GM21360 (cell line): ENCODE measurements at regions not wholly inside any gene's neighbourhood (a gene's known extent, or its start where the extent isn't known, plus 50 kb on each side); places are given as distances from the start of the nearest gene placed in this dataset.
A peak's percentile ranks its signal among the peaks of the same experiment; 100 is the strongest.

Experiments
- ATAC-seq: cut with Tn5 transposase; IDR thresholded peaks from one replicate; pipeline ENCODE4 v1.9.1; 2021; ENCODE audit warnings: mild to moderate bottlenecking, moderate library complexity; ENCODE audit not compliant: unreplicated experiment

DNA sequence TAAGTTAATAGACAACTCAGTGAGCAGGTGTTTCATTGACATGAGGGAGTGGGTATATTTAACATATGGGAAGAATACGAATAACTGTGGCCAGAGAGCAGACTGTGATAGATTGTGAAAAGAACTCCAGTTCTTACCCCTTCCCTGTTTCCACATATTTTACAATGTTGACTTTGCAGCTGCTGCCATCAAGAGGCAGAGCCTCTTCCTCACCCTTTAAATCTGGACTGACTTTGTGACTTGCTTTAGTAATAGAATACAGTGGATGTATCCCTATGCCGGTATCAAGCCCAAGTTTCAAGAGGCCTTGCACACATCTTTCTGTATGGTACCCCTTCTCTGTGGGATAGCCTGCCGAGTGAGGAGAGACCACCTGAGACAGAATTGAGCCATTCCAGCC is 356.7 kb downstream of the ETNK1 start:
- no peak for ATAC-seq

DNA sequence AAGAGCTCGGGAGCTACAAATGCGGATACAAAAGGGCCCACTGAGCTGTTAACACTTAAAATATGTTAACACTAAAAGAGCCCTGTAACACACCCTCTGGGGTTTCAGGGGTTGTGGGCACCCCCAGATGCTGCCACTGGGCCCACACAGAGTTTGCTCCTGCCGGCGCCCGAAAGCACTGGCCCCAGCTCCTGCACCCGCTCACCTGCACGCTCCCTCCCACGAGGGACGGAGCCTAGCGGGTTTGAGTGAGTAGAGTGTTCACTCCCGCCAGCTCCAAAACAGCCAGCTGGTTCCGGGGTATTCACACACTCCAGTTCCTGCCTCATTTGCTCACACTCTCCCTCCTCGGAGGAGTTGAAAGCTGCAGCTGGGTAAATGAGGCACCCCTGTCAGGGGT is 357.7 kb downstream of the ETNK1 start:
- ATAC-seq = no peak

GRCh38 chr12:22986997-22987396 is 362.0 kb downstream of the ETNK1 start:
- no peak for ATAC-seq

- no peak for ATAC-seq
Observed at GRCh38 chr12:22990501-22990900, 365.5 kb downstream of the ETNK1 start.

GRCh38 chr12:22991250-22991844 is 366.4 kb downstream of the ETNK1 start:
- no peak for ATAC-seq

DNA sequence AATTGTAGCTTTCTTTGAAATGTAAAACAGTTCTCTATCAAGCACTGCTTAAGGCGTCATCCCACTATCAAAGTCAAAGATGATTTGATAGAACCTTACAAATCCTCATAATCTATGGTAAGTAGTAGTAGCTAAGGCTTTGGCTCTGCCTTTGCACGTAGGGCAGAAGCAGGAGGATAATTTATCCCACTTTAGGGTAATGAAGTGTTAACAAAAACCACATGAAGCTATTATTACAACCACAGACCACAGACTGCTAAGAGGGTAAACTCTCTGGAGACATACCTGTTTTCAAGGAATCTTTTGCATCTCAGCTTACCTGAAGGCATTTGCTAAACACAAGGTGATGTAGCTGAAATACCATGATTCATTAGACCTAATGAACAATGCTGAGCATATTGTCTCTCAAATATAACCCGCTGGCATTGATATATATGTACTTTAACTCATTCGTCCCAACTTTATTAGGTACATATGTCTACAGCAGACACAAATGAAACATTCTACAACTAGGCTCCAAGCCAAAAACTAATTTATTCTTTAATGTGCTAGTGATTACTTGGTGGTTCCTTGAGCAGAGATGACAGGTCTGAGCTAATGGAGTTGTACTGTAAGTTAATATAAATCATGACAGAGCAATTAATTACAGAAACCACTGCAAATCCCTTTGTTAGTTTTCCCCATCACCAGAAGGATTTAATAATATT is 368.8 kb downstream of the ETNK1 start:
- no peak for ATAC-seq

- no peak for ATAC-seq
Observed at GRCh38 chr12:22994316-22994675, 369.3 kb downstream of the ETNK1 start.

GRCh38 chr12:23001487-23001886 is 376.5 kb downstream of the ETNK1 start:
- ATAC-seq = no peak

DNA sequence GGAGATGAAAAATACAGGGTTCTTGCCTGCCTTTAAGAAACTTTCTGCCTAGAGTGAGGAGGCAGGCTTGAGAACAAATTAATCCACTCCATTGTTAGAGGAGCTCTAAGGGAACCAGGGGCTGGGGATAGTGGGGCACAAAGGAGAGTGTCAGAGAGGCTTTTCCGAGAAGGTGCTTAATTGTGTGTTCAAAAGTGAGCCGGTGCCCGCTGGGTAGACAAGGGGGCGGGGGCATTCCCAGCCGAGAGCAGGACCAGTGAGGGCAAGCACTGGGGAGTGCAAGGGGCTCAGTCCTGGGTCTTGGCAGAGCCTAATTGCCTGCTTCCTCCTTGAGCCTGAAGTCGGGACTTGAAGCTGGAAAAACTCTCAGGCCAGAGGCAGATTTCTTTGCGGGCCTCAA is 377.4 kb downstream of the ETNK1 start:
- no peak for ATAC-seq

DNA sequence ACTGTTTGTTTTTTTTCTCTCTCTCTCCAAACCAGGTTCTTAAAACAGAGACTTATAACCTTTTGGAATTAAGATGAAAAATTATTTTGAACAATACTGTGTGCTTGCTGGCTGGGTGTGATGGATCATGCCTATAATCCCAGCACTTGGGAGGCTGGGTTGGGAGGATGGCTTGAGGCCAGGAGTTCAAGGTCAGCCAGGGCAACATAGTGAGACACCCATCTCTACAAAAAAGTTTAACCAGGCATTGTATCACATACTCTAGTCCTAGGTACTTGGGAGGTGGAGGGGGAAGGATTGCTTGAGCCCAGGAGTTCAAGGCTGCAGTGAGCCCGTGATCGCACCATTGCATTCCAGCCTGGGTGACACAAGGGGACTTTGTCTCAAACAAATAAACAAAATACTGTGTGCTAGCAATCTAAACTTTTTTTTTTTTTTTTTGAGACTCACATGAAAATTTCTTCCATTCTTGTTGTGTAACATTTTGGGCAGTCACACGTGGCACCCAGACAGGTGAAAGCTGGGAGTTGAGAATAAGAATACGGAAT is 379.6 kb downstream of the ETNK1 start:
- ATAC-seq = no peak

- no peak for ATAC-seq
Observed at GRCh38 chr12:23005387-23005786, 380.4 kb downstream of the ETNK1 start.

DNA sequence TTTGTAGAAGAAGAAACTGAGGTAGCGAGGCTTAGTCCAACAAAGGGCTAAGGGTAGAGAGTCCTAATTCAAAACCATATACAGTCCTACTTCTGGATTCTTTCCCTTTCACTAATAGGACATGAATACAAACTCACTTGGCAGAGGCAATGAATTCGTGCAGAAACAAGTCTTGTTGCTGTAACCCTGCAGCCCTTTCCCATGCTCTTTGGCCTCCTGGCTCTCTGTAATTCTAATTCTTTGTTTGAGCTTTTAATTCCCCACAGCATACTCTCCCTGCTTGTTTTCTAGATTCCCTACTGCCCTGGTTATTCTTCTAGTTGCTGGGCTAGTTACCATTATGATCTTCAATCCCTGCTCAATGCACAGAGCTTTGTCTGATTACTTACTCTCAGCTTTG is 381.4 kb downstream of the ETNK1 start:
- ATAC-seq = no peak

- ATAC-seq = no peak
Observed at GRCh38 chr12:23008623-23009022, 383.7 kb downstream of the ETNK1 start.

DNA sequence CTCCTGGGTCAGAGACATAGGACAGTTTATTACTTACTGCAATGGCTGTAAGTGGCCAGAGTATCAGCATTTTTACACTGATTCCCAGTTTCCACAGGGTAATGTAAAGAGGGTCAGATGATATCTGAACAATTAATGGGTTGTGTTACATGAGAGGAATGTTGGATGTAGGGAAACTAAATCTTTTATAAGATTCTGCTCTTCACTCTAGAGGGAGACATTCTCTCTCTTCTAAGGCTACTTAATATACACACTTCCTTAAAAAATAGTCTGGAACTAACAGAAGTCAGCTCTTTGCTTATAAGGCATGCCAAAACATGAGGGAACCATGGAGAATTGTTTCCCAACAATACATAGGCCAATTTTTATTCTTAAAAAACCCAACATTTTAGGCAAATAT is 389.8 kb downstream of the ETNK1 start:
- no peak for ATAC-seq

DNA sequence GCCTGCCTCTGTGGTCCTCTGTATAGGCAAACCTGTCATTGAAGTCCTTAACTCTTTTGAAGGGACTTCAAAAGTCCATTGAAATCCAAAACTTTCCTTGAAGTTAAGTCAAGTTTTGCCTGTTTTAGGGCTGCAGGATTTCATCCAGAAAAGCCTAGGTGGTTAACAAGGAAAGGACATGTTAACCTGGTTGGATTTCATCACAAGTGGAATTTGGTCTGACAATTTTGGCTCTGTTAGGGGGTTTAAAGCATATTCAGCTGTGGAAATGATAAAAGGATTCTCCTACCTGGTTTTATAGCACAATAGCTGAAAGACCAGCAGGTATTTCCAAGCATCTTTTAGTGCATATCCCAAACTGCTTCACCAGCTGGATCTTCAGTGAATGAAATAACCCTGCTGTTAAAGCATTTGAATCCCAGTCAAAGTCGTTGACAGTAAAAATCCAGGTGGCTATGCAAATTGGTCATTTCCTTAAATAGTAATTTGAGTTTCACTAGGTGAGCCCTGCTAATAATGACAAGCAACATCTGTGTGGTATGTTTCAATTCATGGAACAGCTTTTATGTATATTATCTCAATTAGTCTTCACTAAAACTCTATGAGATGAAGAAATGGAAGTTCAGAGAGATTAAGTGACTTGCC is 400.5 kb downstream of the ETNK1 start:
- no peak for ATAC-seq

DNA sequence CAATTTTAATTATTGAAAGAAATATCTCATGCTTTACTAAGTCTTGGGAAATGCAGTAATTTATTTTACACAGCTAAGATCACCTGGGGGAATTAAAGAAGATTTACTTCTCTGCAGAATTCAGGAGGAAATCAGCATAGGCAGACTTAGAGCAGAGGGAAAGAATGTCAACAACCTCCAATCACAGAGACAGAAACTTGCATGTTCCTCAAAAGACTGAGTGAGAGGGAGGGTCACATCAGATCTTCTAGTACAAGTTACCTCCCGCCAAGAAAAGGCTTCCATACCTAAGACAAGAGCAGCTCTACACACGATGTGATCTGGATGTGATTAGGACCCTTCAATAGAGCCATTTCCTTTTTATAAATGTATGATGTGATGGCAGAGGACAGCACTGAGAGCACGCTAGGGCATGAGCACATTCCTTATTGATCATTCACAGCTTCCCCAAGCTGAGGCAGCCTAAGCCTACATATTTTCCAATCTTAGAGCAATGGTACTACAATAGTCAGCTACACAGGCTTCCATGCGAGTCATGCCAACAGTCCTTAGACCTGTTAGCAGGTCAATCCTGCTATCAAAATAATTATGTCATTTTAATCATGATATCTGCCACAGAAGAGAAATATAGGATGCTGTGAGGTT is 403.3 kb downstream of the ETNK1 start:
- ATAC-seq = no peak

DNA sequence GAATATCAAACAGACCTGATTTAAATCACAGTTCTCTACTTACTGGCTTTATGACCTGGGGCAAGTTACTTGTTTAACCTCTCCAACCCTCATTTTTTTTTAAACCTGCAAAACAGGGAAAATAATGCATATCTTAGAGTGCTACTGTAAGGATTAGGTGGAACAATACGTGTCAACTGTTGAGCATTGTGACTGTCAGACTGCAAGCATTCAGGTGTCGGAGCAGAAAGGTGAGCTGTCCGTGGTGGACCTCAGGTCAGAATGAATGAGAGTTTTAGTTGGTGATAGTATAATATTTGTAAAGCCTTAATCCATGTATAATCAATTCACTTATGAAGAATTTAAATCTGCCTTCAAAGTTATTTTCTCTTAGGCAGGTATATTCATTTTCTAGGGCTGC is 404.2 kb downstream of the ETNK1 start:
- ATAC-seq = no peak

DNA sequence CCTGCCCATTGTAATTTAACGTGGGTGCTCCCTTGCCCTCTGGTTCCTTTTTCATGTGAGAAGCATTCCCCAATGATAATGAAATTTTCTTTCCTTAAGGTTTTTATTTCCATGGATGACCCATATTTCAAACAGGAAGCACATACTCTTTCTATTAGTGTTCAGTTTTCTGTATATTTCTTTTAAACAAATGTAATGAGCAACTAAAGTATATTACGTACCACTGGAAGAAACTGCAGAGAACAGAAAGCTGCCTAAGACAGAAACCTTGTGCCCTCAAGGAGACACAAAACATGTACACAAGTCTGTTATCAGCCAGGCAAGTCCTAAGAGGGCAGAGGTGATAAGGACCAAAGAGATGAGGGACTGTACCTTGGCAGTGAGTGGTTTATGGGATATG is 414.9 kb downstream of the ETNK1 start:
- ATAC-seq = no peak

DNA sequence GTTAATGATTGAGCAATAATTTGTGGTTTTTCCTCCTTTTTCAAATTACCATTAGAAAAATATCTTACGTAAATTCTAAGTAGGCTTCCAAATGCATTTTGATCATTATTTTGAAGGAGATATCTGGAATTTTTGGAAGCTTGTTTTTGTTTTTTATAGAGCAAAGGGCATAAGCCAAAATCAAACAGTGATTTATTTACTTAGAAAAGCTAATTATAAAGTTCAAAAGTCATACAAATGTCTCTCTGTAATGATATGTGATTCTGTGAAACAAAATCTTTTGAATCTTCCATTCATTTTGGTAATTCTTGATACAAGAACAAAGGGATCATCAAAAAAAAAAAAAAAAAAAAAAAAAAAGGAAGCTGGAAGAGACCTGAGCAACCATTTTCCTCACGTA is 416.8 kb downstream of the ETNK1 start:
- ATAC-seq = no peak

- ATAC-seq = no peak
Observed at GRCh38 chr12:23043646-23044045, 418.7 kb downstream of the ETNK1 start.

- ATAC-seq = peak; percentile 90
Observed at GRCh38 chr12:23049180-23049579, 424.2 kb downstream of the ETNK1 start.

DNA sequence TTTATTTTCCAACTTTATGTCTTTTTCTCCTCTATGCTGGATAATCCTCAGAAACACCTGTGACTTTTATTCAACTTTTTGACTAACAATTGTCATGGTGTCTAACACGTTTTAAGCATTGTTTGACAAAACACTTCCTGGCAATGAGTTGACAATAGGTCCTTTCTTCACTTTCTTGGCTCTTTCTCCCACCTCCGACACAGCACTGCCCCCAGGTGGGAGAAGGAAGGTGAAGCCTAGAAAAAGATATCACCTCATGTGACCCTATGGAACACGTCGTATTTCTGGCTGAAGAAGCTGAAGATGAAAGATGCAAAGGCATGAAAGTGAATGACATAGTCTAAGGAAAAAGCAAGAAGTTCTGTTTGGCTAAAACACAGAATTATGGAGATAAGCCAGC is 430.0 kb downstream of the ETNK1 start:
- ATAC-seq = no peak
